A549 (cell line): ENCODE measurements at regions not wholly inside any gene's neighbourhood (a gene's known extent, or its start where the extent isn't known, plus 50 kb on each side); places are given as distances from the start of the nearest gene placed in this dataset.
A peak's percentile ranks its signal among the peaks of the same experiment; 100 is the strongest.

Experiments
- ATAC-seq, 2 experiments: fragments of 200-7000 bp in 1 of 2; fragments of >200 bp in 1 of 2; cut with Nextera tagmentation in 1 of 2; cut with Tn5 transposase in 1 of 2; 3 replicates each; pipeline versions ENCODE4 v1.8.0 to v1.9.1; 2018 to 2020; ENCODE audit warnings: mild to moderate bottlenecking in 1 of 2, moderate library complexity in 1 of 2
- CTCF ChIA-PET: fragments of 300-600 bp; sonication (Branson Sonifier 250); formaldehyde crosslinking; extraction: SDS; loops from one replicate; lab custom pipeline; 2021; ENCODE audit warnings: antibody characterized with exemption, inconsistent platforms; lab: Yijun Ruan, JAX
- POLR2A ChIA-PET: fragments of 350-600 bp; formaldehyde crosslinking; extraction: SDS; loops from one replicate; lab custom pipeline; 2021; ENCODE audit warnings: antibody characterized with exemption, inconsistent platforms; lab: Yijun Ruan, JAX
- DNase-seq, 2 experiments: peaks; one replicate each; pipeline versions ENCODE4 v3.0.0 to v3.0.0-alpha.2; 2011 to 2016; ENCODE audit warnings: low read depth in 1 of 2, low spot score in 1 of 2
- FAIRE-seq: peaks from 2 replicates; lab custom pipeline; 2011; peaks lifted over from hg19 to GRCh38; lab: Jason Lieb, UNC
- H3K27ac ChIP-seq, 2 experiments: fragments of >200 bp; sonication (Bioruptor Twin); formaldehyde crosslinking; 3 replicates each; pipeline ENCODE4 v1.5.1; 2016 to 2017
- H3K4me1 ChIP-seq: fragments of >200 bp; sonication (Bioruptor Twin); formaldehyde crosslinking; 3 replicates; pipeline ENCODE4 v1.6.1; 2016
- H3K4me2 ChIP-seq: fragments of >200 bp; sonication (Bioruptor Twin); formaldehyde crosslinking; 3 replicates; pipeline ENCODE4 v1.6.1; 2016
- H3K4me3 ChIP-seq: fragments of >200 bp; sonication (Bioruptor Twin); formaldehyde crosslinking; 3 replicates; pipeline ENCODE4 v1.5.1; 2016
- H3K9me3 ChIP-seq: fragments of >200 bp; sonication (Bioruptor Twin); formaldehyde crosslinking; 3 replicates; pipeline ENCODE4 v1.6.1; 2016
- CEBPB ChIP-seq, 2 experiments: fragments of >200 bp in 1 of 2; sonication (Bioruptor Twin) in 1 of 2; formaldehyde crosslinking in 1 of 2; IDR thresholded peaks; 2 replicates each; pipeline ENCODE4 v1.6.1; 2012 to 2016
- EP300 ChIP-seq, 2 experiments: fragments of >200 bp; sonication (Bioruptor Twin); formaldehyde crosslinking; IDR thresholded peaks; 2 replicates in 1 of 2; 3 replicates in 1 of 2; pipeline ENCODE4 v1.6.1; 2016 to 2017
- ESRRA ChIP-seq: fragments of 150-350 bp; IDR thresholded peaks from 2 replicates; pipeline ENCODE4 v1.6.1; 2014; ENCODE audit warnings: mild to moderate bottlenecking, low read length, borderline replicate concordance
- FOXS1 ChIP-seq: fragments of 250-450 bp; sonication (Bioruptor Pico); IDR thresholded peaks from 2 replicates; pipeline ENCODE4 v1.5.0; 2020; ENCODE audit warnings: mild to moderate bottlenecking, moderate library complexity
- GATA3 ChIP-seq: IDR thresholded peaks from 2 replicates; pipeline ENCODE4 v1.6.1; 2012; ENCODE audit warnings: borderline replicate concordance
- HMGXB4 ChIP-seq: fragments of 250-450 bp; sonication (Bioruptor Pico); IDR thresholded peaks from 2 replicates; pipeline ENCODE4 v1.5.0; 2021; ENCODE audit warnings: mild to moderate bottlenecking, moderate library complexity, borderline replicate concordance
- HOXB5 ChIP-seq: fragments of 250-450 bp; sonication (Bioruptor Pico); IDR thresholded peaks from 2 replicates; pipeline ENCODE4 v1.5.0; 2020; ENCODE audit warnings: mild to moderate bottlenecking, moderate library complexity
- JUN ChIP-seq, 2 experiments: fragments of >200 bp; sonication (Bioruptor Twin); formaldehyde crosslinking; IDR thresholded peaks; 2 replicates in 1 of 2; 3 replicates in 1 of 2; pipeline ENCODE4 v1.6.1; 2016 to 2017
- JUNB ChIP-seq: fragments of >200 bp; sonication (Bioruptor Twin); formaldehyde crosslinking; IDR thresholded peaks from 2 replicates; pipeline ENCODE4 v1.6.1; 2016
- MAFK ChIP-seq: fragments of 450-650 bp; IDR thresholded peaks from 2 replicates; pipeline ENCODE4 v1.6.1; 2014; ENCODE audit not compliant: partially characterized antibody
- MAZ ChIP-seq: fragments of 150-350 bp; IDR thresholded peaks from 2 replicates; pipeline ENCODE4 v1.6.1; 2014; ENCODE audit warnings: antibody characterized with exemption, low read depth, low read length, borderline replicate concordance
- PBX3 ChIP-seq: IDR thresholded peaks from 2 replicates; pipeline ENCODE4 v1.6.1; 2012
- POLR2A ChIP-seq: IDR thresholded peaks from 2 replicates; pipeline ENCODE4 v1.6.1; 2012; ENCODE audit warnings: mild to moderate bottlenecking, low read length
- REST ChIP-seq: fragments of 200-600 bp; sonication (generic); IDR thresholded peaks from 2 replicates; pipeline ENCODE4 v1.6.1; 2016; ENCODE audit warnings: antibody characterized with exemption, mild to moderate bottlenecking, moderate library complexity
- RNF2 ChIP-seq: fragments of 200-600 bp; sonication (generic); IDR thresholded peaks from 2 replicates; pipeline ENCODE4 v1.6.1; 2016; ENCODE audit warnings: low read depth, mild to moderate bottlenecking, antibody characterized with exemption, moderate library complexity, borderline replicate concordance
- SMC3 ChIP-seq: fragments of >200 bp; sonication (Bioruptor Twin); formaldehyde crosslinking; IDR thresholded peaks from 3 replicates; pipeline ENCODE4 v1.6.1; 2018; ENCODE audit warnings: inconsistent platforms
- ZFP36 ChIP-seq: fragments of 450-650 bp; IDR thresholded peaks from 2 replicates; pipeline ENCODE4 v1.6.1; 2014; ENCODE audit warnings: borderline replicate concordance; ENCODE audit not compliant: partially characterized antibody
- WGBS: methylation state at CpG from one replicate; pipeline ENCODE4 v1.1.6; 2017; ENCODE audit errors: missing lambda C conversion rate; 5-methylcytosine and 5-hydroxymethylcytosine counted together

GRCh38 chr4:128358913-128359279 lies 71.3 kb upstream of the PGRMC2 start:
- TF ChIP-seq JUNB (no peak), MAZ (no peak), CEBPB (IDR thresholded peaks at IDR 0.05) (0 out of 4 replicates have a peak, but pooled peaks of 1 of the 2 experiments have one; percentile 1), RNF2 (no peak), FOXS1 (CRISPR knock-in tag) (no peak)
- DNase-seq, result no peak
- CTCF ChIA-PET, result interaction anchor here (1.4 to 1.5 kb wide), 2 partner anchors 21 to 69 kb away, joined by 4 read pairs; no protein-coding TSS in a partner anchor
- POLR2A ChIA-PET, result no interaction called here
- no peak overlapping the region for H3K4me3 ChIP-seq
- no peaks in the 10 kb centered on the region for H3K9me3 ChIP-seq
- 81% methylated on average over 2 of the region's 2 CpGs for WGBS
- H3K4me2 ChIP-seq, result peak overlapping the region; percentile 43
- peak overlapping the region; percentile 85 to 97 for H3K27ac ChIP-seq
- peaks cover 53% of the 10 kb centered on the region for H3K4me1 ChIP-seq
- FAIRE-seq, result no peak
- ATAC-seq, result no peak

GRCh38 chr4:128358231-128358912 lies 70.8 kb upstream of the PGRMC2 start:
- ATAC-seq (peak in 1 of 2 experiments; percentile 45; a peak in 3 of 6 replicates), FAIRE-seq (no peak), DNase-seq (peak in 1 of 2 experiments; percentile 49)
- Histone ChIP-seq H3K9me3 (no peaks in the 10 kb centered on the region), H3K27ac (peak overlapping the region; percentile 85 to 97), H3K4me1 (peaks cover 58% of the 10 kb centered on the region), H3K4me3 (no peak overlapping the region), H3K4me2 (peak overlapping the region; percentile 43)
- TF ChIP-seq GATA3, result peak; percentile 42; the same call in 1 of the 2 replicates
- TF ChIP-seq REST, result no peak
- TF ChIP-seq PBX3, result no peak
- TF ChIP-seq CEBPB (IDR thresholded peaks at IDR 0.05), result 0 out of 4 replicates have a peak, but pooled peaks of 1 of the 2 experiments have one; percentile 24
- no peak for TF ChIP-seq ESRRA
- no peak for TF ChIP-seq HOXB5 (CRISPR knock-in tag)
- peak in 1 of 2 experiments; percentile 42; a peak in 1 of 5 replicates for TF ChIP-seq JUN (IDR thresholded peaks at IDR 0.05)
- TF ChIP-seq EP300 (IDR thresholded peaks at IDR 0.05), result peak in 1 of 2 experiments; percentile 13; a peak in 1 of 5 replicates
- TF ChIP-seq SMC3, result no peak
- TF ChIP-seq ZFP36, result no peak
- no peak for TF ChIP-seq POLR2A
- TF ChIP-seq JUNB, result 0 out of 2 replicates have a peak, but pooled peaks have one; percentile 5
- TF ChIP-seq MAFK, result no peak
- no peak for TF ChIP-seq HMGXB4 (CRISPR knock-in tag)
- CTCF ChIA-PET, result interaction anchor here (1.4 to 1.5 kb wide), 2 partner anchors 22 to 69 kb away, joined by 4 read pairs; no protein-coding TSS in a partner anchor
- 64% methylated on average over 7 of the region's 7 CpGs for WGBS
- POLR2A ChIA-PET, result interaction anchor here (1.0 kb wide), 1 partner anchor 29 kb away, joined by 3 read pairs; no protein-coding TSS in a partner anchor
